ENCODE measurements at regions not wholly inside any gene's neighbourhood (a gene's known extent, or its start where the extent isn't known, plus 50 kb on each side); places are given as distances from the start of the nearest gene placed in this dataset.

DNA sequence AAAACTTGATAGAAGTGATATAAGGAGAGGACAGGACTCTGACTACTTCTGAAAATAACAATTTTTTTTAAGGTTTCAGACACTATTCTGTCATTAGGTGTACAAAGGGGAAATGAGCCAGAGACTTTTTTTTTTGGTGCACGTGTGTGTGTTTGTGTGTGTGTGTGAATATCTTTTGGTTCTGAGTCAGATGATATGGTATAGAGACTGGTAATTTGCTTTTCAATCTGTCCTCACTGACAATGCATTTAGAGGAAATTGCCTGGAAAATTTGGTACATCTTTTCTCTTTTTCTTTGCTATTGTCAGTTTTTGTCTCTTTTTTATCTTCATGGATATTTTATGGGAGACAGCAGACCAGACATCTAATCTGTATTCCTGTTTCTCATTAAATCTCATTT, 59.3 kb downstream of the DDIT4L start:
- no peak for DNase-seq

DNA sequence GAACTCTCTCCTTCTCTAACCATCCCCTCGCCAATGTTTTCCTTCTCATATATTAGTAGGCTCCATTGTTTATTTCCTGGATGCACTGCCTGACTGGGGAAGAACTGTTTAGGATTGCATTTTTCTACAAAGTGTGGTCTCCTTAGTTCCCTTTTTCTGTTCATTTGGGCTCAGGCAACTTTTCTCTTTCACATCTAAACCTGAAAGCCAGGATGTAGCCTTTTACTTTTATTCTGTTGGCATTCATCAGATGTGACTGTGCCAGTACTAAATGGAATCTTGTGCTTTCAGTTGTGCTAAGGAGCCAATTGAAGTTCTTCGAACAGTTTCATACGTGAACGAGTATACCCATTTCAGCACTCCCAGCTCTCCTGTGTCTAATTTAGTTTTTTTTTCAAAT, 59.8 kb downstream of the DDIT4L start:
- no peak for DNase-seq

DNA sequence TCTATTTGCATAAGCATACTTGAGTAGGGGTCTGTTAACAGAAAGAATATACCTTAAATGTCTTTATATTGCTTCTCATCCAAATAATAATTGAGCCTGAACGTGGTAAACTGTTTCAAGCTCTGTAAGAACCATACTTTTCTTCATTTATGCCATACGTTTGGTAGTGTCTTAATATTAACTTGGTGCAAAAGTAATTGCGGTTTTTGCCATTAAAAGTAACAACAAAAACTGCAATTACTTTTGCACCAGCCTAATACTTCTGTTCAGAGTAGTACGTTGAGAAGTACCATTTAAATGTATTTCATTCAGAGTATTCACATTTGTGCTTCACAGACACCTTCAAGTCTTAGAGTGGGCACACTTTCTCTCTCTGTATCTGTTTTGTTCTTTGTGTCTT, 60.5 kb downstream of the DDIT4L start:
- DNase-seq = no peak

DNA sequence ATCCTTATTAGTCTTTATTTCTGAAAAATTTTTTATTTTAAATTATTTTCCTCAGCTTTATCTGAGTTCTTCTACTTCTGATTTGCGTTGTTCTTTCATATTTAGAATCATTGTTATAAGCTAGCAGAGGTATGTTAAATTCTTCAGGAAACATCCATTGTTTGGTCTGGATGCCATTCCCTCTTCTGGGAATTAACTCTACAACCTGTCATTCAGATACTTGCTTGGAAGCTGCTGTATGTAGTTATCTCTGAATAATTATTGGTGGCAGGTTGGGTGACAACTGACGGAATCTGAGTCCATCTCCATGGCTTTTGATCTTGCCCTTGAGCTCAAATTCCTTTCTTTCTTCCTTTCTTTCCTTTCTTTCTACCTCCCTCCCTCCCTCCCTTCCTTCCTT, 61.9 kb downstream of the DDIT4L start:
- no peak for DNase-seq

DNA sequence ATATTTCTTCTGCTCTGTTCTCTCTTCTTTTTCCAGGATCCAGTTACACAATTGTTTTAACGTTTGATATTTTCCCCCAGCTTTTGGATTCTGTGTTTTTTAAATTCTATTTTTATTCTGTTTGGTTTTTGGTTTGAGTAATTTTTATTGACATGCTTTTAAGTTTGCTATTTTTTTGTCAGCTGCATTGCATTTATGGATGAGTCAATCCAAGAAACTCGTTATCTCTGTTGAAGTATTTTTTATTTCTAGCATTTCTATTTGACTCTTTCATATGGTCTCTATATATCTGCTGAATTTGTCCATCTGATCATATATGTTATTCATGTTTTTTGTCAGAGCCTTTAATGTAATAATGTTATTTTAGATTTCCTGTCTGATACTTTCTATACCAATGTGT, 65.6 kb downstream of the DDIT4L start:
- no peak for DNase-seq

DNA sequence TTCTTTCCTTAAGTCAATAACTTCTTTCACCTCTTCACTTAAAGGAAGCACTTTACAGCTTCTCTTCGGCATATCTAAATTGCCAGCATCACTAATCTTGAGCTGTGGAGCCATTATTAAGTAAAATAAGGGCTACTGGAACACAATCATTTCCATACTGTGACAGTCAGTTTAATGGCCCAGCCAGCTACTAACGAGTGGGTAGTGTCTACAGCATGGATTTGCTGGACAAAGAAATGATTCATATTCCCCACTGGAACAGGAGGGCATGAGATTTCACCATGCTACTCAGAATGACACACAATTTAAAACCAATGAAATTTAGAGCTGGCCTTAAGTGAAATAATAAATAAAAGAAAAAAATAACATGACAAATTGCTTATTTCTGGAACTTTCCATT, 72.1 kb downstream of the DDIT4L start:
- no peak for DNase-seq

DNA sequence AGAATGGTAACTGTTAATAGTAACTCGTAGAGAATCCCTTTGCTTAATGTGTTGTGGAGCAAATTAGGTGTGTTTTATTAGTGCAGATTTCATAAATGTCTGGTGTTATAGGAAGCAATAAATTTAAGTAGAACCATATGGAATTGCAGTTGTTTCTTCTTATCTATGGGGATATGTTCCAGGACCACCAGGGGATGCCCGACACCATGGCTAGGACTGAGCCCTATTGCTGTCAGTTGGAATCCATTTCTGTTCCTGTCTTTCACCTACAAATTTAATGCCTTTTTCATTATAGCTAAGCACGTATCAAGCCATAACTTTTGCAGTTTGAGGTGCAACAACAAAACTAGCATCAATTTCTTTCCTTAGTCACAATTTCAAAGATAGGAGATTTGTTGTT, 72.5 kb downstream of the DDIT4L start:
- no peak for DNase-seq

DNA sequence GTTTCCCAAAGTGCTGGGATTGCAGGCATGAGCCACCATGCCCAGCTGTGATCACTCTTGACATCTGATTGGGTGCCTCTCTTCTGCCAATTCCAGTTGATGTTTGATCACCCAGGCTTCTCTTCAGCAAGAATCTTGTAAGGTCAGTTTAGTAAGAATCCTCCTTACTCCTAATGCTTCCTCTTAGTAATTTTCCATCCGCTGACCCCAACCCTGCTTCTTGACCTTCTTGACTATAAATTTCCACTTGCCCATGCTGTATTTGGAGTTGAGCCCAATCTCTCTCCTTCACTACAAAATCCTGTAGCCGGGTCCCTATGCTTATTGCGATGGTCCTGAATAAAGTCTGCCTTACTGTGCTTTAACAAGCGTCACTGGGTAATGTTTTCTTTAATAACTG, 75.4 kb downstream of the DDIT4L start:
- DNase-seq = no peak

DNA sequence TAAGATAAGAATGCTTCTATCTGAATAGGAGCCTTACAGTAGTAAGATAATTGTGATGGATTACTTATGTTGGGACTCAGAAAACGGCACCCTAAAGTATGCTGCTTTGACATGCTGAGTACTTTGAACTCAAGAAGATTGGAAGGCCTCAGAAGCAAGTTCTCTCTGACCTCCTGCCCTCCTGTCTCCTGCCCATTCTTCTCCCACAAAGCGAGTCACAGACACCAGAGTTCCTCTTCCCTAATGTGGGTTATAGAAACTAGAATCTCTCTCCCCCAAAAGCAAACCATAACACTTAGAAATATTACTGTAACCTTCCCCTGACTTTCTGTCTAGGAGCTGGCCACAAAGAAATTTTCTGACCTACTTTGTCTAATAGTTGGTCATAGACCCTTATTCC, 76.5 kb downstream of the DDIT4L start:
- no peak for DNase-seq

DNA sequence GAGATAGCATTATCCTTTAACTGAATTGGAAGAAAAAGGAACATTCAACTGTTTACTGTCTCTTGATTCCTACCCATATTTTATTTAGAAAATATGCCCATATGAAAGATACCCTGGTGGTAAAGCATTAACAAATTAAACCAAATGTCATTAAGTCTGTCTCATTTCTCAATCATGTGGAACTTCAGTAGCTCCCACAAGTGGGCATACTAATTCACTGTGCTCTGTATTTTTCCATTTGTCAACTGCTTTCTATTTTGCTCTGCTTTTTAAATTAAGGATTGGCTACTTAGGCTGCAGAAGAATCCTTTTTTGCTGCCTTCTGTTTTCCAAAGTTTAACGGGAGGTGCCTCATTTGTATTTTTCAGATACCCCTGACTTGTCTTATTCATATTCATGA, 77.2 kb downstream of the DDIT4L start:
- no peak for DNase-seq

DNA sequence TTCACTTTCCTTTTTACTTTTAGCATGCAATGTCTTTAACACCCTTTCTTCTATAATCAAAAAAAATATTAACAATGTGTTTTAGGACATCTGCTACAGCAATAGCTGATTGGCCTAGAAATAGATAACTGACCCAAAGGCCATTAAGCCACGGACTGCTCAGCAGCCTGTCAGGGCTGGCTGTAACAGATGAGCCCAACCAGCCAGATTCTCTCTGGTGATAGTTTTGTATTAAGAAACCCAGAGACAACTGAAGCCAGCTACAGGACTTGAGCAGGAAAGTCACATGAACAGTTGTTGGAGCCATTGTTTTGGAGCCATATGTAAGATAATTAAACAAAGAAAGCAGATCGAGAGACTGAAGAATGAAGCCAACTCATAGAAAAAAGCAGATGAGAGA, 80.3 kb downstream of the DDIT4L start:
- DNase-seq = no peak

DNA sequence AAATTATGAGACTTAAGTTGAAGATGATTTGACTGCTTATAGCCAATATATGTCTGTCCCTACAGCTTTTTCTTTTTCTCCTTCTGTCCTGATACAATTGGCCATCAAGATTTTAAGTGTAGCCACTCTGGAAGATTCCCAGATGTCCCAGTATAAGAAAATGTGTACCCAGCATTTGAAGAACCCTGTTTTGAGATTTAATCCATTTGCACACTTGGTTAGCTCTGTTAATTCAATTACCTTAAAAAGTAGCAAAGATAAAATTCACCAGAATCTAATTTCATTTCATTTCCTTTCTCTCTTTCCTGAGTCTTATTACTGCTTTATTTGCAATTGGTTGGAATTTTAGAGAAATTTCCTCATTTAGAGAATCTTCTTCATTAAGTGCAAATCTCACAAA, 81.4 kb downstream of the DDIT4L start:
- no peak for DNase-seq

DNA sequence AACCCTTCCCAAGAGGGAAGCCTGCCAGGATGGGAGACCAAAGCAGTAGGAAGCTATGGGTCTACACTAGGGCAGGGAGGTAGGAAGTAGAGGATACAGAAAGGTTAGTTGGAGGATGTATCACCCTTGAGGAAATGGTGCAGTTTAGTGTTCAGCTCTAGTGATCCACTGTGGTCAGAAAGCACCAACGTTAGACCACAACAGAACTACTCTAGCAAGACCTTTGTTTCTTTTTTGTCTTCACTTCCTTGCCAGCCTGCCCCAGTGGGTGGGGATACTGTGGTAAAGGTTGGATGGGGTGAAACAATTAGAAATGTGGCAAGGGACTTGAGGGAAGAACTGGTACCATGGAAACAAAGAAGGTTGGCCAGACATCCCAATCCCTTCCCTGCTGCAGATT, 83.3 kb downstream of the DDIT4L start:
- DNase-seq = no peak

DNA sequence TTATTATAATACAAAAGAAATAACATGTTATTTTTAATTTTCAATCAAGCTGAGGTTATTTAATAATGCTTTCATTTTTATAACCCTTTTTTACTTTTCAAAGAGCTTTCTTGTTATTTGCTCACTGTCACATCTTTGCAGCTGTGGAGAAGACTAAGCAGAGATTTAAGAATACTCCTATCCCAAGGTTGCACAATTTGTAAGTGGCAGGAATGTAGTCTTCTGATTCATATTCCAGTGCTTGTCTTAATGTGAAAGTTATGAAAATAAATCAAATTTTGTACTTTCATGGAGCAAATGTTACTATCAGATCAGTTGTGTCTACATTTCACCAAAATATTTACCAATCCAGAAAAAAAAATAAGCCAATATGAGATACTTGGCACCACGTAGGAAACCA, 86.6 kb downstream of the DDIT4L start:
- no peak for DNase-seq

DNA sequence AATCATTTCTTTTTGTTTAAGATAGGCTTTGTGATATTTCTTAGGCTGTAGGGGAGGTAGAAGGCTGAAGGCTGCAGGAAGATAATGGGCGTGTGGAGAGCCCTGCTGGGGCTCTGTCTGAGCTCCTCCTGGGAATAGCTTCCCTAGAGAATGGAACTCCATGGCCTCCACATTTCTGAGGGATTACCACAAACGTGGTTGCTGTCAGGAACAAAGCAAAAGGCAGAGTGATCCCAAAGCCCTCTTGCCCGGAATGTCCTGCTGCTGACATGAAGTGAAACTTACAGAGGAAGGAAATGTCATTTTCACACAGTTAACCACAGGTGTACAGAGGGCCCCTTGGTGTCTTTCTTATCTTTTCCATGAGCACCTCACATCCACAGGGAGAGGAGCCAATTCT, 89.3 kb downstream of the DDIT4L start:
- no peak for DNase-seq

DNA sequence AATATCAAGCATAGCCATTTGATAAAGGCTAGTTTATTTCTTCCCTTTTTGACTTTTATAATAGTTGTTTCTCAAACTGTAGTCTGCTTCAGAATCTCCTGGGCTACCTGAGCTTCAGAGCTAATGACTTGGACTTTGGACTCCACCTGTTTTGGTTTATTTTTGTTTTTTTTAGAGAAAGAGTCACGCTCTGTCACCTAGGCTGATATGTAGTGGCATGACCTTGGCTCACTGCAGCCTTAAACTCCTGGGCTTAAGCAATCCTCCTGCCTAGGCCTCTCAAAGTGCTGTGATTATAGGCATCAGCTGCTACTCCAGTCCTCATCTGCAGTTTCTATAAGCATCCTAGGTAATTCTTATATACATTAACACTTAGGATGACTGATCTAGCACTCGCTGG, 90.5 kb downstream of the DDIT4L start:
- DNase-seq = no peak

DNA sequence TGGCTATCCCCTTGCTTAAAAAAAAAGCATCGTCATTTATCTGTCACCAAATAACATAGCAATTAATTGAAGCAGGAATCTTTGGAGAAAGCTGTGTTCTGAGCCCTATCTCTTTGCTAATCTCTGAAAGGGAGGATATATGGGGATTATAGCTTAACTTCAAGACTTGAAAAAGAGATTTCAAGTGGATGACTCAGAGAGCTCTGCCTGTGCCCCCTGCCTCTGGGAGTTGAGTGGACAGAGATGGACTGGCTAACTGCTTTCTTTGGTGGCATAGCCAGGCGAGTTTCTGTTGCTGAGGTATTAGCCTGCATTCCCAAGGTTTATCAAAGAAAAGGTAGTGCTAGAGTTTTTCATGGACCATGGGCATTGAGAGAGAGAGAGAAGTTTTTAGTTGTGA, 91.6 kb downstream of the DDIT4L start:
- DNase-seq = no peak

DNA sequence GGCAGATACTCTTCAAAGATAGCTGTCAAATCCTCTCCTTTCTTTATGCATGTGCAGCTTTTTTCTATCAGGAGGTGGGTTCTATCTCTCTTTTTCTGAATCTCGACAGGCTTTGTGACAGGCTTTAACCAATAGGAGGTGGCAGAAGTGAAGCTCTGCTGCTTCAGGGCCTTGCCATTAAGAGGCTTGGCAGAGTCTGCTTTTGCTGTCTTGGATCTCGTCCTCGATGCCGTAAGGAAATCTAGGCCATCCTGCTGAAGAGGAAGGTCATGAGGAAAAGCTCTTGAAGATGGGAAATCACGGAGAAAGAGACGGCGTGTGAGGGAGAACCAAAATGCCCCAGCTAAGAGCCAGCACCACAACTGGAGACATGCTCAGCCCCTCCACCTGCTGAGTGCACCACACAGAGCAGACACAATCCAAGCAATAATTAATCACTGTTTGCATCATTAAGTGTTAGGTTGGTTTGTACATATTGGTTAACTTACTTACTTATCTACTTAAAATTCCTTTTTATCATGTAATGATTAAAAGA, 92.2 kb downstream of the DDIT4L start:
- no peak for DNase-seq

DNA sequence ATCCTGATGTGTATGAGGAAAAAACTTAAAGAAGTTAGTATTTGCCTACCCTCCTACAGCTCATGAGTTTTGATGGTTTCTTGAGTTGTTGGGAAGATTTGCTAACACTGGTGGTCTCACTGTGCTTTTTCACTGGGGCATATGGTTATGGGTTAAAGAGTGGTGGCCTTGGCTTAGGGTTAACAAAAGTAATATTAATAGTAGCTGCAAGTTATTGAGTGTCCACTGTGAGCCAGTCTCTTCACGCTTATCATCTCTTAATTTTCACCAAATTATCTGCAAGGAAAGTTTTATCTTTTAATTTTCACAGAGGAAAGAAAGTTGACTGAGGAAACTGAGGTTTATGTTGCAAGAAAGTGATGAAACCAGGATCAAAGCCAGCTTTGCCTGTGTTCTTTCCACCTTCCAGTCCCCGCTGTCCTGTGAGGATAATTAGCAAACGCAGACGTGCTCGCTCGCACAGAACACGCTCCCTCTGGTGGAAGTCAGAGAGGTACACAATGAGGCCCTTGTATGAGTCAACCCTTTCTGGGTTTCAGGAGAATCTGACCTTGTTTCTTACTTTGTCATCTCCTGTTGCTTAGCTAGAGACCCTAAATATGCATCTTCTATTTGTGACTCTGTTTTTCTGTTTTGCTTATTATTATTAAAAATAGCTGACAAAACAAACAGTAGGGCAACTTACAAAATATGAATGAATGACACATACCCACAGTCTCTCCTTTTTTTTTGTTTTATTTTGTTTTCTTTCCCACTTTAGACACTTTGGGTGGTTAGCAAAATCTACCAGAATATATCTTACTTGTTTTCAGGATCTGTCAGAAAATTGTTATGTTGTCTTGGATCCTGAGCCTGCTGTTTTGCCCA, 94.3 kb downstream of the DDIT4L start:
- peak; percentile 59 for DNase-seq

DNA sequence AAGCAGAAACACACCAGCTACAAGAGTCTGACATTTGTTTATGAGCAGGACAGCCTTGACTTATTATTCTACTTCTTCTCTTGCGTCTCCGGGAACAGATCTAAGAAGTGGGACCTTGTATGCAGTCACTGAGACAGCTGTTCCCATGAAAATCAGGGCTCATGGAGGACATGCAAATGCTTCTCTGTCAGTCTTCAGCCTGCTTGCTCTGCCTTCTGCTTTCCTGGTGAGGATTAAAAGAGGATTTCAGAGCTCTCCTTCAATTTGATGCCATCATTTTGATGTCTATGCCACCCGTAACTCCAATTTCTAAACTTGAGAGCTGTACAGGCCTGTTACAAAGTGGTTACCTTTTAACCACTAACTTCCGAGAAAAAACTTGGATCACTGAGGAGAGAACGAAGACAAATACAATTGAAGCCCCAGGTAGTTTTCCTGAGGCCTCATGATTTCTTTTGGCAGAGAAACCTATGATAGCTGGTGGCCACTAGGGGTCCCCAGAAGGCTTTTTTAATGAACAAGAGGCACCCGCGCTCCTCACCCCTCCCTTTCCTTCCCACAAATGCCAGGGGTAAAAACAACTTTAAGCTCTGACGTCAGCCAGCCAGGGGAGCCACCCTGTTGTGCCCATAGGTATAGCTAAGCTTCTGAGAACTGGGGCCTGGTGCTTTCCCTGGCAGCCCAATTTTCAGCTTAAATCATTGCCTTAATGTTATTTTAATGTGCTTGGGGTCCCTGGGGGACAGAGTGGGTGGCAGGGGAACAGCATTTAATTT, 97.0 kb downstream of the DDIT4L start:
- DNase-seq = peak; percentile 86

DNA sequence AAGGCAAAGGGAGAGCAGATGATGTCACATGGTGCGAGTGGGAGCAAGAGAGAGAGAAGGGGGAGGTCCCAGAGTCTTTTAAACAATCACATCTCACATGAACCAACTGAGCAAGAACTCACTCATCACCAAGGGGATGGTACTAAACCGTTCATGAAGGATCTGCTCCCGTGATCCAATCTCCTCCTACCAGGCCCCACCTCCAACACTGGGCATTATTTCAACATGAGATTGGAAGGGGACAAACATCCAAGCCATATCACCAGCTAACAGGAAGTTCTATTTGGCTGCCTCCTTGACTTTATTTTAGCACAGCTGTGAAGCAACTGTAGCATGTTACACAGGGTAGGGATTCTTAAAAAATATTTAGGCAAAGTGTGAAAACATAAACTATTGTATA, 102.5 kb downstream of the DDIT4L start:
- DNase-seq = no peak

DNA sequence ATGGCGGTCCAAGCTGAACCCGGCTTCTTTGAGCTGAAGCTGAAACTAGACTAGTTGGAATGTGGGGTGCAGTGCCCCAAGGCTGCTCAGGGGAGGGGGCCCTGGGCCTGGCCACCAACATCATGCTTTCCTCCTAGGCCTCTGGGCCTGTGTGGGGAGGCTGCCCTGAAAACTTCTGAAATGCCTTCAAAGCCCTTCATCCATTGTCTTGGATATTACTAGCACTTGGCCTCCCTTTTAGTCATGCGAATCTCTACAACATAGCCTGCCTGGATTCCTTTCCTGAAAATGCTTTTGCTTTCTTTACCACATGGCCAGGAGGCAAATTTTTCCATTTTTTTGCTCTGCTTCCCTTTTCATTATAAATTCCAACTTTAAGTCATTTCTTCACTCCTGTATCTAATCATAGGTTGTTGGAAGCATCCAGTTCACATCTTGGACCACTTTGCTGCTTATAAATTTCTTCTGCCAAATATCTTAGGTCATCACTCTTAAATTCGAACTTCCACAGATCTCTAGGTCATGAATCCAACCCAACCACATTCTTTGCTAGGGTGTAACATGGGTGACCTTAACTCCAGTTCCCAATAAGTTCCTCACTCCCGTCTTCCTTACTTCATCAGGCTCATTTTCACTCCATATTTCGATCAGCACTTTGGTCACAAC, 103.4 kb downstream of the DDIT4L start:
- no peak for DNase-seq

DNA sequence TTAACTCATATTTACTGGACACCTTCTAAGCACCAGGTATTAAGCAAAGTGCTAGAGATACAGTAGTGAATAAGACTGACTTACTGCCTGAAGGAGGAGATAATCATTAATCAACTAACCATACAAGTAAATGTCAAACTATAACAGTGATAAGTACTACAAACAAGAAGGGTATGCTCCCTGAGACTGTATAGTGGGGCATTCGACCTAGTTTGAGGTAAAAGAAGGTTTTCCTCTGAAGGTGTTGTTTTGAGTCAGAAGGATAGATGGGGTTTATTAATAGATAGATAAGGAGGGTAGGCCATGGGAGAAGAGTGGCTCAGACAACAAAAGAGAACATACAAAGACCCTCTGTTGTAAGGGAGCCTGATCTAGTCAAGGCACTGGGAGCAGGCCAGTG, 105.4 kb downstream of the DDIT4L start:
- DNase-seq = no peak

DNA sequence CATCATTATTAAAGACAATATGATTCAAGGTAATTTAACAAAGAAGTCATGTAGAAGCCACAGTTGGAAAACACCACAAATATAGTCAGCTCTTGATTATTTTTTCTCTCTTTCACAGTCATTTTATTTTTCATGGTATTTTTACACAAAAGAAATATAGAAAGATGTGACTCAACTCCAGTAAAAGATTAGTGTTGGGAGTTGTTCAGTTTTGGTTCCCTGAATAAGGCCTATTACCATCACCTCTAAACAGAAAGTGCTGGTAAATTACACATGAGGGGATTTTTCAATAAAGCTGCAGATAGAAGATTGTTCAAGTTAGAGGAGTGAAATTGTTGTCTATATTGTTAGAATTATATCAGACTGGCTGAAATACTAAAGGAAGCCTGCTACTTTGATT, 107.0 kb downstream of the DDIT4L start:
- no peak for DNase-seq
